DMS 273 treated with DMSO at 0.1 percent for 48 hours (cell line): ENCODE measurements at regions not wholly inside any gene's neighbourhood (a gene's known extent, or its start where the extent isn't known, plus 50 kb on each side); places are given as distances from the start of the nearest gene placed in this dataset.
"Not testable (repeated sequence)": the region's sequence is repeated elsewhere in the genome, so short reads cannot be mapped to it uniquely, and the experiment has no call there.

Source experiments
- DNase-seq: peaks from one replicate; lab custom pipeline; 2025; lab: John Stamatoyannopoulos, UW

DNA sequence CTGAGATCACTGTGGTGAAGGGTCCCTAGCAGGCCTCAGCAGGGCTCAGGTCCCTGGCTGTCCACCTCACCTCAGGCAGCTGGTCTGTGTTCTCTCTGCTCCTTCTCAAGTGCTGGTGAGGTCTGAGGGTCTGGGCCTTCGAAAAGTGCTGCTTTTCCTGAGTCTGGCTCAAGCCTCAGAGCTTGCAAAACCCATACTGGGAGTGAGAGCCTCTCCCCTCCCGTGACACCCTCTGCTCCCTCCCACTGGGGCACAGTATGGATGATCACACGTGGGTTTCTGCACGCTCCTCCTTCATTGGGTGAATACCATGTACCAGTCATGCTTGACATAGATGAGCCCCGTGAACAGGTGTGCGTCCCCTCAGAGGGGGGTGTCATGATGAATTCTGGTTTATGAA lies 73.3 kb upstream of the WASF3 start:
- DNase-seq = no peak

DNA sequence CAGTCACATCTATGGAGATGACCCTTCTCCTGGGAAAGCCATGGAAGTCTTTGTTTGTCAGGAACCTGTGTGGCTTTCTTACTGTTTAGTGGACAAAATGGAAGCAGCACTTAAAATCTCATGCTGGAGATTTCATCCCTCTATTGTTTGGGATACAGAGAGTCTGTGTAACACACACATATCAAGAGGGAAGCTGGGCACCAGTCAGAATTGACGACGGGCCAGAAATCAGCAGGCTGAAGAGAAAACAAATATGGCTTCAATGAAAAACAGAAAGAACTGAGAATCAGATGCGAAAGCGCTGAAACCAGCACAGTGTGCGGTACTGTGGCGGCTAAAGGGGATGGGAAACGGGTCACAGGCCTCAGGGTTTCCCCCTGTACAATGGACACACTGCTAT lies 72.2 kb upstream of the WASF3 start:
- no peak for DNase-seq

DNA sequence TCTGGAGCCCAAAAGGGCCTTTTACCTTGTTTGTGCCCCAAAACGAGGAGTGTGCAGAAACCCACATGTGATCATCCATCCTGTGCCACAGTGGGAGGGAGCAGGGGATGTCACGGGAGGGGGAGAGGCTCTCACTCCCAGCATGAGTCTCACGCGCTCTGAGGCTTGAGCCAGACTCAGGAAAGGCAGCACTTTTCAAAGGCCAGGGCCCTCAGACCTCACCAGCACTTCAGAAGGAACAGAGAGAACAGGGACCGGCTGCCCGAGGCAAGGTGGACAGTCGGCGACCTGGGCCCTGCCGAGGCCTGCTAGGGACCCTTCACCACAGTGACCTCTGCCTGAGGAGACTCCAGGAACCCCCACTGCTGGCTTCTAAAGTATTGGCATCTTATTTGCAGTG lies 71.7 kb upstream of the WASF3 start:
- no peak for DNase-seq

DNA sequence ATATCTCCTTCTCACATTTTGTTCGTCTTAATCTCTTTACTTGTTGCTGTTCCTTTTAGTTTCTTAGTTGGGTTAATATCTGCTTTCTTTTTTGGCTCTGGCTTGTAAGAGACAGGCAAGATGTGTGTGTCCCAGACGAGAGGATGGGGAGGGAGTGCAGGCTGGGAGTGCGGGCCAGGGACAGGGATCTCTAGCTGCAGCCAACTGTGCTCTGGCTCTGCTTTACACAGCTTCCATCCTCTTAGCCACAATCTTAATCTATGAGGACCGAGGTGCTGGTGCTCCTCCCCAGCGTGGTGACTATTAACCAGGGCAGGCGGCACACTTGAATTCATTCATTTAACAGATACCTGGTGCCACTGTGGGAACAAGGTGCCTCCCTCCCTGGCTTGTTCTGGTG lies 70.9 kb upstream of the WASF3 start:
- DNase-seq = no peak

DNA sequence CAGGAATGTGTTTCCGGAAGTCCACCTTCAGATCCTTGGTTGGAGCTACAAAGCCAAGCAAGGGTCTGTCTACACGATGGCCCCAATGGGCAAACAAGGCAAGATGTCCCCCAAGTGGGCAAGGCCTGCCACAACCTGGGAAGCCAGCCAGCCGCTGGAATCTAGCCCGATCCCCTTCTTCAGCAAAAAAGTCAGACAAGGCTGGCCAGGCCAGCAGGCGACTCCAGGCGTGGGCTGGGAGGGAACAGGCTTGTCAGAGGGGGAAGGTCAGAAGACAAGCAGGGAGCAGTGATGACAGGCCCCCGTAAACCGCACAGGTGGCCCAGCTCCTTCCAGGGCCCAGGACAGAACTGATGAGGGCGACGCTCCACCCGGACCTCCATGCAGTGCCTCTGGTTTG lies 69.7 kb upstream of the WASF3 start:
- no peak for DNase-seq

DNA sequence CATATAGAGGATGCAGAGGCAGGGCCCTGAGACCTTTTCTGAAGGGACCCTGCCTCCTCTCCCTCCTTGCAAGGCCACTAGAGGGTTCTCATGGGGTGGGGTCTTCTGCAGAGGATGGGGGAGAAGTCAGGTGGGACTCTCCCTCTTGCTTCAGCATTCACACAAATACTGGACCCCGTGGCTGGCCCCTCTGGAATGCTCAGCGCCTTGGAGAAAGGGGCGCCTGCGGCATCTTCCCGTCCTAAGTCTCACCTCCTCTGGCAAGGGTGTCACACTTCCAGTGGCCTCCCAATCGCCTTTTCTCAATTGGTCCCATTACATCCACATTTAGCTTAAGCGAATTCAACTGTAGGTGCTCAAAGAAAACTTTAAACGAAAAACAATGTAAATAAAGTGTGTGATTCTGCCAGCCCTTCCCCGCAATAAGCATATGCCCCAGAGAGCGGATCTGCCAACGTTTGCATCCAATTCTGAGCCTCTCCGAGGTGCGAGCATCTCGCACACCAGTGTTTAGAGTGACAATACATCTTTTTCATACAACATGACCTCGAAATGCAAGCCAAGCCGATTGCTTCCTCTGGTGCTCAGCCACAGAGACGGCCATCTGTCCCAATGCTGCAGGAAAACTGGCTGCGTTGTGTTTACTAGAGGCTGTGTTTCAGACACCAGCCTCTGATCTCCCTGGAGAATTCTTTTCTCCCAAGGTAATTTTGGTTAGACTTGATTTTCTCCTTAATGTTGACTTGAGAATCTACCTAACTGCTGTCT lies 69.1 kb upstream of the WASF3 start:
- no peak for DNase-seq

DNA sequence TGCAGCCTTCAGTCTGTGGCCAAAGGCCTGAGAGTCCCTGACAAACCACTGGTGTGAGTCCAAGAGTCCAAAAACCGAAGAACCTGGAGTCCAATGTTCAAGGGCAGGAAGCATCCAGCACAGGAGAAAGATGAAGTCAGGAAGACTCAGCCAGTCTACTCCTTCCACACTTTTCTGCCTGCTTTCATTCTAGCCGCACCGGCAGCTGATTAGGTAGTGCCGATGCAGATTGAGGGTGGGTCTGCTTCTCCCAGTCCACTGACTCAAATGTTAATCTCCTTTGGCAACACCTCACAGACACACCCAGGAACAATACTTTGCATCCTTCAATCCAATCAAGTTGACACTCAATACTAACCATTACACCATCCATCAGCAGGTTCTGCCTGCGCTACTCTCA lies 65.2 kb upstream of the WASF3 start:
- not testable (repeated sequence) for DNase-seq

DNA sequence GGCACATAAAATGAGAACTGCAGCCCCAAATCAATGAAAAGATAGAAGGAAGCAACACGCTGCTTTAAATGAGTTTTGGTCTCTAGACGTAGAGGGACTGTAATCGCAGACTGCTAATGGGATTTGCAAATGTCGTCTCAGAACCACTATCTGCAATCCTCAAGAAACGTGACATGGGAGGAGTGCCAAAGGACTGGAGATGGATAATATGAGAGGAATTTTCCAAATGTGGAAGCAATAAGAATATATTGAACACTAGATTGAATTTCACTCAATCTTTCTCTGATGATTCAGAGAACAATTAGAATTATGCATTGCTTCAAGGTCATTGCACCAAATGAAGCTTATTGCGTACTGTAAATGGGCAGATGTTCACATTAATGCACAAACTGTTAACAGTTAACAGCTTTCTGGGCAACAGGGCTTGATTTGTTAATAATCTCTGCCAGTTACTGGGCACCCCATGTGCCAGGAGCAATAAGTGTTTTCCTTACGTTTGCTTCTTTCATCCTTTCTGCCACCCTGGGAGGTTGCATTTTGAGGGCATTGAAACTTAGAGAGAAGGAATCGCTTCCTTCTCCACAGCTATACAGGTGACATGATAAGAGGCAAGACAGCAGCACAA lies 62.8 kb upstream of the WASF3 start:
- DNase-seq = no peak

DNA sequence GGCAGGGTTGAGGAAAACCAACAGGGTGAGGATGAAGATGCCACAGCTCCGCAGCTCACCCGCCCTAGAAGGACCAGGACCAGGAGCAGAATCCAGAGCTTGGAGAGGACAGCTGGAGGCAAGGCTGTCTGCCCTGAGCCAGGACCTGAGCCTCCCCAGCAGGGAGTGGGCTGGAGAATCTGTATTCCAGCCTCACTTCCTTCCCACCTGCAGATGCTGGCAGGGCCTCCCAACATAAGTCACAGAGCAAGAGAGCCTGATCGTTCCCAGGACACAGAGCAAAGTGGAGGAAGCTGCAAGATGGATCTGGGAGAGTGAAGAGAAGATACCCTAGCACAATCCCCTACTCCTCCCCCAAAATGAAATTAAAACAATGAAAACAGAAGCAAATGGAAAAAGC lies 61.7 kb upstream of the WASF3 start:
- no peak for DNase-seq

DNA sequence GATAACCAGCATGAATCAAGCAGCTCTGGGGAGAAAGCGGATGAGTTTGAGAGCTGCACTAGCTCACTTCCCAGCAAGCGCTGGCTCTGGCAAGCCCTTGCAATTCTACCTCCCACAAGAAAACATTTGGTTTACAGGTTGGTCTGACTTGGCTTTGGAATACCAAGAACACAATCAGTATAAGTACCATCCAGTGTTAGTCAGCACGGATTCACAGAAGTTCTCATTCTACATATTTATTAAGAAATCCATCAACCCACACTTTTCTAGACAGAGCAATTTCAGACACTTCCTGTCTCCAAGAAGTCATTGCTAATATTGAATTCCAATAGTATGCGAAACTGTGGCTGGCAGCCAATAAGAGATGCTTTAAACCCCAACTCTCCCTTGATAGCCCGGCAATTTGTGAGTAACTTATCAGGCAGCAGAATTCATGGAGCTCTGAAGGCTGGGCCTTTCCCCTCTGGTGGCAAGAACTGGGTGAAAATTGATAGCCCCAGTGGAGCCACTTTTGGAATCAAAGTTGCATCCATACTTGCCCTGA lies 59.4 kb upstream of the WASF3 start:
- no peak for DNase-seq

DNA sequence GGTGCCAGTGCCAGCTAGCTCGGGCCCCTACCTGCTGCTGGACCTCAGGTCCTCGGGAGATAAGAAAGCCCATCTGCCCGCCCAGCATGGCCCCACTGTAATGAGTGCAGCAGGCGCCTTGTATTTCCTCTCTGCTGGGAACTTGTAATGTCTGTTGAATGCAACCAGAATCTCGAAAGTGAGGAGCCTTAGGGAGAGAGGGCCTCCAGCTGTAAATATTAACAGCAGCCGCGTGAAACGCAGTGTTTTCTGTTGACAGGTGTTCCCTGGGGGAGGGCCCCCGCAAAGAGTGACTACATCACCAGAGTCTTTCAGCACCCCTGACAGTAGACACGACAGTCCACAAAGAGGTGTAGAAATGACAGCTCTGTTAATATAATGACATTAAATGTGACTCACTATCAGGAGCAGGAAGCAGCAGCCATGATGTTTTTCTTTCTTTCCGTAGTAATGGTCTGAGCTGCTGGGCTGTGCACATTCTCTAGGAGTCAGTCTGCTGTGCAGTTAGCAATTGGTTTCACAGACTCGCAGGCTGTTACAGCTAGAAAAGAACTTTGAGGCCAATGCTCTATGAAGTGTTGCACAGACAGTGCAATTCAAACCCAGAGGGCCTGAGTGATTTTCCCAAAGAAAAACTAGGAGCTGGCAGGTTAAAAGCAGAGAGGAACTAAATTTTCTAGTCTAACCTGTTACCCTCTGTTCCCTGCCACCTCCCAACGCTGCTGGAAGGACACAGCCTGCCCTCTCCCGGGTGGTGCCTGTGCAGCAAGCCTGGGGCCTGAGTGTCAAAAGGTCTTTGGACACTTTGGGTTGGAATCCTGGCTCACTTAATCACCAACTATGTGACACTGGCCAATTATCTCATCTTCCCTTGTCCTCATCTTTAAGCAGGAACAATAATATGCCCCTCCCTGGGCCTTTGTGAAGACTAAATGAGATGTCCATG lies 58.6 kb upstream of the WASF3 start:
- no peak for DNase-seq

DNA sequence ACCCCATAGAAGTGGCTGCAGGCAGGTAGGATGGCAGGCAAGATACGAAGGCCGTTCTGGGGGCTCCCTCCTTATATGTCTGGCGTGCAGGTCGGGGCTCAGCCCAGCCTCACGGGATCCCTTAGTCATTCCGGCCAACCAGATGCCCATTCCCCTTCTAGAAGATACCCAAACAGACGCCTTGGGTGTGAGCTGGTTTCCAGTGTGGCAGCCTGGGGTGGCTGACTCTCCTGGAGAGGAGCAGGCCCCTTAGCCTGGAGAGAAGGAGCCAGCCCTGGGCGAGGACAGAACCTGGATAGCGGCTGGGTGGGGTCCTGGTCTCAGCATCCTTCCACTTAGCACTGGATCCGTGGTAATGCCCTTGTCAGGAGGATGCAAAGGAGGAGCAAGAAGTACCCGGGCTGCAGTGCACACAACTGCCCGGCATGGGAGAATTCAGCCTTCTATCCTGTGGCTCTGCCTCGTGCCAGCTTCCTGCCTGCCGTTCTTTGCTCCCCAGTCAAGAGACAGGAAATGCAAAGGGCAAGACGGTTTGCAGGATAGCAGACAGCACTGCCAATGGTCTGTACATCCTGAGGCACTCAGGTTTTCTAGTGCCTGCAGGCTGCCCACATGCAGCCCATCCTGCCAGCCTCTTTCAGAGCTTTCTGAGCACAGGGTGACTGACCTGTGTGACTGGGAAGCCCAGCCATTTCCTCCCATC lies 56.7 kb upstream of the WASF3 start:
- DNase-seq = no peak

DNA sequence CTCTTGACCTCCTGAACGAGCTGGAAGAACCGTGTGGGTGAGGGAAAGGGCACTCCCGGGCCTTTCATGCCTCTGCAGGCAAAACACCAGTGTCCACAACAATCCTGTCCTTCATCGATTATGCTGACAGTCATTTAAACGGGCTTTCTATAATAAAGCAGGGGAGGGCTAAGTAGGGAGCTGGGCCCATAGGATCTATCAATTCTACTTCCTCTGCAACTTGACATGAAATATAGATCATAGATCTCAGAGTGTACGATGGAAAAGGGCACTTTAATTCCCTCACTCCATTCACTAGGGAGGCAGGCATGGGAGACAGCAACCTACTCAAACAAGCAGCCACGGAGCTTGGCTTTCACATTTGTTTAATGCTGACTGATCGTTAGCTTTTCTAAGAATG lies 55.8 kb upstream of the WASF3 start:
- no peak for DNase-seq

DNA sequence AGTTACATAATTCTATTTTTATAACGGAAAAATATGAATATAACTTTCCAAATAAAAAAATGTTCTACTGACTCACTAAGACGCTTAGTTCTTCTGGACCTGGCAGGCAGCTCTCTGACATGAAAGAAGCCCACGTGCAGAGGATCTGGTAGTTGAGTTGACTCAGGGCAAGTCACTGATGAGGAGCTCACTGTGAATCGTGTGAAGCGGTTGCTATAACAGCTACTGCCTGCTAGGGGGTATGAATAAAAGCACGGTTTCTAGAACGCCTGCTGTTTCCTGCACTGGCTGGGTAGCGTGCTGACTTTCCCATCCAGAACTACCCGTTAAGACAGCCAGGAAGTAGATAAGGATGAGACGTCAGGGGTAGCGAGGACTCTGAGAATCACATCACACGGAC lies 54.7 kb upstream of the WASF3 start:
- DNase-seq = no peak

DNA sequence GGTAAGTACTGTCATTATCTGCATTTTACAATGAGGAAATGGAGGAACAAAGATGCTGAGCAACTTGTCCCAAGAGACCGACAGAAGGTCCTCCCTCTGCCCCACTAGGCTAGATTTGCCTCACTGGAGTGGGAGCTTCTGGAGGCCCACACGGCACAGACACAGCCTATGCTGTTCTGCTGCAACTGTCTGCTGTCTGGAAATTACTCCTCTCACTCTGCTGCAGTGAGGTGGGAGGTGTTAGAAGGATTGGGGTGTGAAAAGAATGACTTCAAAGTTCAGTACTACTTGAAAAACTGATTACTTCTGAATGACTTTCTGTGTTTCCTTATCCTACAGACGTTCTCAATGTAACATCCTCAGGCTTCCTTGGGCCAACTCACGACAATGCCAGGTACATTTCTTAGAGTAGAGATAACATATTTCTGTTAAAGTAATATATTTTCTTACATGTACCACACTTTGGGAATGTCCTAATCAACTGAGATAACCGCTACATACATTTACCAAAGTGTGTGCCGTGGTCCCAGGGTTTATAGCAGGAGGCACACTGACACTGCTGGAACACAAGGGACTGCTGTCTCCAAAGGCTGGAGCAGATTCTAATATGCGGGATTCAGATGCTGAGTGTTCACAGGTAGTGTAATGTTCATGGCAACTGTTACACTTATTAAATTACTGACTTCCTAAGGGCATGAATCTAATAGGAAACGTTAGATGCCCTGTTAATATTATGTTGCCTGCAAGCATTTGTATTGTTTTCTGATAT lies 53.5 kb upstream of the WASF3 start:
- DNase-seq = no peak
